SU-DHL-6 (cell line): ENCODE measurements at regions not wholly inside any gene's neighbourhood (a gene's known extent, or its start where the extent isn't known, plus 50 kb on each side); places are given as distances from the start of the nearest gene placed in this dataset.

Experiments used
- H2AFZ ChIP-seq: fragments of 200-600 bp; sonication (generic); 2 replicates; pipeline ENCODE4 v1.6.1; 2014; ENCODE audit warnings: low read depth, mild to moderate bottlenecking, moderate library complexity, mixed read lengths, antibody characterized with exemption, low read length; ENCODE audit not compliant: severe bottlenecking
- H3F3A ChIP-seq: fragments of 200-600 bp; shearing (Covaris generic); 2 replicates; pipeline ENCODE4 v1.6.0; 2016; ENCODE audit warnings: antibody characterized with exemption, mild to moderate bottlenecking; ENCODE audit not compliant: insufficient read depth
- H3K27ac ChIP-seq: fragments of 200-600 bp; sonication (generic); 2 replicates; pipeline ENCODE4 v1.5.1; 2016; ENCODE audit warnings: low read depth, mild to moderate bottlenecking, low read length, moderate library complexity, mixed read lengths
- H3K27me3 ChIP-seq: fragments of 200-600 bp; sonication (generic), shearing (Covaris generic); 2 replicates; pipeline ENCODE4 v1.6.0; 2014; ENCODE audit warnings: mild to moderate bottlenecking, low read length
- H3K36me3 ChIP-seq: fragments of 200-600 bp; sonication (generic); 2 replicates; pipeline ENCODE4 v1.6.1; 2014; ENCODE audit warnings: mild to moderate bottlenecking, low read length, mixed read lengths
- H3K4me2 ChIP-seq: fragments of 300-600, 200-600 bp; shearing (Covaris generic), sonication (generic); 2 replicates; pipeline ENCODE4 v1.6.0; 2014; ENCODE audit warnings: low read length, low read depth, mild to moderate bottlenecking; ENCODE audit not compliant: poor library complexity, severe bottlenecking
- H3K4me3 ChIP-seq: fragments of 200-600 bp; sonication (generic); 2 replicates; pipeline ENCODE4 v1.5.1; 2014; ENCODE audit warnings: antibody characterized with exemption, low read length, mild to moderate bottlenecking, mixed read lengths; ENCODE audit not compliant: insufficient read depth, poor library complexity, severe bottlenecking
- H3K79me2 ChIP-seq: fragments of 200-600 bp; sonication (generic); 2 replicates; pipeline ENCODE4 v1.6.1; 2014; ENCODE audit warnings: mild to moderate bottlenecking, low read length, moderate library complexity; ENCODE audit not compliant: insufficient read depth
- H3K9ac ChIP-seq: fragments of 200-600 bp; sonication (generic); 2 replicates; pipeline ENCODE4 v1.7.0; 2014; ENCODE audit warnings: mild to moderate bottlenecking, low read length
- H3K9me2 ChIP-seq: fragments of 200-600 bp; sonication (generic); replicated peaks from 2 replicates; pipeline ENCODE4 v1.6.1; 2014; ENCODE audit warnings: low read length; ENCODE audit not compliant: insufficient read depth
- H3K9me3 ChIP-seq: fragments of 200-600 bp; sonication (generic); 2 replicates; pipeline ENCODE4 v1.6.1; 2014; ENCODE audit warnings: low read length, mixed read lengths; ENCODE audit not compliant: insufficient read depth
- H4K20me1 ChIP-seq: fragments of 200-600 bp; sonication (generic); 2 replicates; pipeline ENCODE4 v1.6.1; 2014; ENCODE audit warnings: low read depth, mild to moderate bottlenecking, antibody characterized with exemption, low read length, moderate library complexity, mixed read lengths
- CTCF ChIP-seq: fragments of 200-600 bp; sonication (generic); IDR thresholded peaks from one replicate; pipeline ENCODE4 v1.5.1; 2017; ENCODE audit warnings: antibody characterized with exemption, mild to moderate bottlenecking, low read length, moderate library complexity; ENCODE audit not compliant: insufficient read depth, poor library complexity, severe bottlenecking
- EZH2phosphoT487 ChIP-seq: fragments of 200-600 bp; sonication (generic), shearing (Covaris generic); conservative IDR thresholded peaks from 2 replicates; pipeline ENCODE4 v1.6.1; 2018; ENCODE audit warnings: mild to moderate bottlenecking, antibody characterized with exemption, low read length, moderate library complexity, mixed read lengths

- Histone ChIP-seq H4K20me1 (no peaks in the 10 kb centered on the region), H3K27me3 (no peaks in the 10 kb centered on the region), H3K9me3 (no peaks in the 10 kb centered on the region), H2AFZ (no peak overlapping the region), H3K9me2 (no peaks in the 10 kb centered on the region), H3F3A (no peaks in the 10 kb centered on the region), H3K4me3 (no peak overlapping the region), H3K36me3 (no peaks in the 10 kb centered on the region), H3K9ac (no peak overlapping the region), H3K79me2 (no peaks in the 10 kb centered on the region), H3K4me2 (no peak overlapping the region), H3K27ac (no peak overlapping the region)
- no peak for TF ChIP-seq CTCF
- TF ChIP-seq EZH2phosphoT487, result no peak
Measured at GRCh38 chr12:92533280-92533890, 169.4 kb upstream of the PLEKHG7 start.

DNA sequence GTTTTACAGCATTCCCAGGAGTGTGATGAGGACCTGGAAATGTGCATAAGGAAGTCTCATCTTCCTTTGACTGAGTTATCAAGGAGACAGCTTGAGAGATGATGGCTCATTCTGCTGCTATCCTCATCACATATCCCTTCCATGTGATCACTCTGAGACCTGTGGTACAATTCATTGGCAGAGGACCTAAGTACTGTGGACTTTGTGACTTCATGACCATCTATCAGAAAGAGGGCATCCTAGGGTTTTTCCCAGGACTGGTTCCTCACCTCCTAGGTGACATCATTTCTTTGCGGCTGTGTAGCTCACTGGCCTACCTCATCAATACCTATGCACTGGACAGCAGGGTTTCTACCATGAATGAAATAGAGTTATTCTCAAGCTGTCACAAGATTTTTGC lies 172.1 kb upstream of the PLEKHG7 start:
- Histone ChIP-seq H3K9me2 (no peaks in the 10 kb centered on the region), H3K79me2 (no peaks in the 10 kb centered on the region), H3K9ac (no peak overlapping the region), H3K27me3 (no peaks in the 10 kb centered on the region), H3K4me3 (no peak overlapping the region), H3K36me3 (no peaks in the 10 kb centered on the region), H2AFZ (no peak overlapping the region), H4K20me1 (no peaks in the 10 kb centered on the region), H3K4me2 (no peak overlapping the region), H3K9me3 (no peaks in the 10 kb centered on the region), H3F3A (no peaks in the 10 kb centered on the region), H3K27ac (no peak overlapping the region)
- TF ChIP-seq EZH2phosphoT487 (no peak), CTCF (no peak)

- Histone ChIP-seq H3K9me2 (no peaks in the 10 kb centered on the region), H4K20me1 (no peaks in the 10 kb centered on the region), H3K27me3 (no peaks in the 10 kb centered on the region), H2AFZ (no peak overlapping the region), H3F3A (no peaks in the 10 kb centered on the region), H3K4me2 (no peak overlapping the region), H3K9me3 (no peaks in the 10 kb centered on the region), H3K36me3 (no peaks in the 10 kb centered on the region), H3K27ac (no peak overlapping the region), H3K79me2 (no peaks in the 10 kb centered on the region), H3K4me3 (no peak overlapping the region), H3K9ac (no peak overlapping the region)
- TF ChIP-seq CTCF (no peak), EZH2phosphoT487 (no peak)
Measured at GRCh38 chr12:92529944-92530343, 172.8 kb upstream of the PLEKHG7 start.

DNA sequence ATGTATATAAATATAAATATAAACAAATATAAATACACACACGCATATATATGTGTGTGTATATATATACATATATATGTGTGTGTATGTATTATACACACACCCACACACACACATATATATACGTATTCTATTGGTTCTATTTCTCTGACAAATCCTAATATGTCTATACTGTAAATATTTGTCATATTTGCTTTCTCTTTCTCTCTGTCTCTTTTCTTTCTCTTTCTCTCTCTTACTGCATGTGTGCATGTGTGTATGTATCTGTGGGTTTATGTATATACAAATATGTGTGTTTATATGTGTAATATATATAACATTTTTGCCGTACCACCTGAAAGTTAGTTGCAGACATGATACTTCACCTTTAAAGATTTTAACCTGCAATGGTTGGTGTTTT lies 174.2 kb upstream of the PLEKHG7 start:
- Histone ChIP-seq H3K79me2 (no peaks in the 10 kb centered on the region), H4K20me1 (no peaks in the 10 kb centered on the region), H3K36me3 (no peaks in the 10 kb centered on the region), H3K9me3 (no peaks in the 10 kb centered on the region), H3K27me3 (no peaks in the 10 kb centered on the region), H3K9ac (no peak overlapping the region), H3K4me2 (no peak overlapping the region), H3K27ac (no peak overlapping the region), H3K4me3 (no peak overlapping the region), H3K9me2 (no peaks in the 10 kb centered on the region), H3F3A (no peaks in the 10 kb centered on the region), H2AFZ (no peak overlapping the region)
- TF ChIP-seq EZH2phosphoT487 (no peak), CTCF (no peak)
